Uterus (tissue), 3 donors: ENCODE measurements at regions not wholly inside any gene's neighbourhood (a gene's known extent, or its start where the extent isn't known, plus 50 kb on each side); places are given as distances from the start of the nearest gene placed in this dataset.

Experiments
- DNase-seq, 2 donors: peaks; one replicate each; pipeline ENCODE4 v3.0.0-alpha.2; 2019 to 2020
- H3K27ac ChIP-seq, 2 donors: fragments of 200-600 bp; sonication (generic); 1 replicate in 1 of 2; 2 replicates in 1 of 2; pipeline ENCODE4 v1.5.1; 2016 to 2018
- H3K27me3 ChIP-seq, 2 donors: fragments of 200-600 bp; sonication (generic); one replicate each; pipeline ENCODE4 v1.5.1; 2018 to 2019; ENCODE audit warnings: control low read depth in 1 of 2
- H3K36me3 ChIP-seq, 2 donors: fragments of 200-600 bp; sonication (generic); one replicate each; pipeline ENCODE4 v1.5.1; 2019; ENCODE audit warnings: control low read depth in 1 of 2
- H3K4me1 ChIP-seq, 2 donors: fragments of 200-600 bp; sonication (generic); one replicate each; pipeline ENCODE4 v1.5.1; 2018 to 2019; ENCODE audit warnings: control low read depth in 1 of 2
- H3K4me3 ChIP-seq, 2 donors: fragments of 200-600 bp; sonication (generic); 1 replicate in 1 of 2; 2 replicates in 1 of 2; pipeline ENCODE4 v1.5.1; 2018 to 2019; ENCODE audit warnings: mild to moderate bottlenecking in 1 of 2
- H3K9me3 ChIP-seq, 2 donors: fragments of 200-600 bp; sonication (generic); one replicate each; pipeline ENCODE4 v1.5.1; 2019; ENCODE audit warnings: control low read depth in 1 of 2
- POLR2A ChIP-seq, 2 donors: fragments of 450-650 bp; IDR thresholded peaks; one replicate each; pipeline ENCODE4 v1.6.1; 2016; ENCODE audit warnings: antibody characterized with exemption in 2 of 2, mild to moderate bottlenecking in 1 of 2, moderate library complexity in 1 of 2
- intact Hi-C: fragments of 100-400 bp; cut with DNase I; formaldehyde crosslinking; loops from one replicate; pipeline ENCODE4 v1.15.1; 2023; ENCODE audit warnings: low total_unique reads
- TF ChIP-seq, protein P1 (sequence below), 4 experiments: fragments of 200-600 bp in 2 of 4; fragments of 450-650 bp in 2 of 4; sonication (generic) in 2 of 4; IDR thresholded peaks; one replicate each; pipeline ENCODE4 v1.5.1; 2016 to 2019; ENCODE audit warnings: antibody characterized with exemption in 4 of 4, mild to moderate bottlenecking in 2 of 4, moderate library complexity in 1 of 4
- donor health status: DM: yes; HTN: yes; CAD: no.

GRCh38 chr2:176579608-176580007 is 310.4 kb downstream of the MTX2 start:
- no peak for TF ChIP-seq POLR2A (IDR thresholded peaks at IDR 0.05)
- TF ChIP-seq, protein P1, sequence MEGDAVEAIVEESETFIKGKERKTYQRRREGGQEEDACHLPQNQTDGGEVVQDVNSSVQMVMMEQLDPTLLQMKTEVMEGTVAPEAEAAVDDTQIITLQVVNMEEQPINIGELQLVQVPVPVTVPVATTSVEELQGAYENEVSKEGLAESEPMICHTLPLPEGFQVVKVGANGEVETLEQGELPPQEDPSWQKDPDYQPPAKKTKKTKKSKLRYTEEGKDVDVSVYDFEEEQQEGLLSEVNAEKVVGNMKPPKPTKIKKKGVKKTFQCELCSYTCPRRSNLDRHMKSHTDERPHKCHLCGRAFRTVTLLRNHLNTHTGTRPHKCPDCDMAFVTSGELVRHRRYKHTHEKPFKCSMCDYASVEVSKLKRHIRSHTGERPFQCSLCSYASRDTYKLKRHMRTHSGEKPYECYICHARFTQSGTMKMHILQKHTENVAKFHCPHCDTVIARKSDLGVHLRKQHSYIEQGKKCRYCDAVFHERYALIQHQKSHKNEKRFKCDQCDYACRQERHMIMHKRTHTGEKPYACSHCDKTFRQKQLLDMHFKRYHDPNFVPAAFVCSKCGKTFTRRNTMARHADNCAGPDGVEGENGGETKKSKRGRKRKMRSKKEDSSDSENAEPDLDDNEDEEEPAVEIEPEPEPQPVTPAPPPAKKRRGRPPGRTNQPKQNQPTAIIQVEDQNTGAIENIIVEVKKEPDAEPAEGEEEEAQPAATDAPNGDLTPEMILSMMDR (IDR thresholded peaks at IDR 0.05) = no peak
- Histone ChIP-seq H3K36me3 (no peaks in the 10 kb centered on the region), H3K27ac (no peak overlapping the region), H3K27me3 (no peaks in the 10 kb centered on the region), H3K4me1 (peaks cover 0 to 10% of the 10 kb centered on the region in 2 donors), H3K4me3 (no peak overlapping the region), H3K9me3 (no peaks in the 10 kb centered on the region)
- intact Hi-C loops = no loop called here
- DNase-seq = no peak

GRCh38 chr2:176581557-176582165 is 312.4 kb downstream of the MTX2 start:
- intact Hi-C loops = no loop called here
- Histone ChIP-seq H3K4me3 (no peak overlapping the region), H3K9me3 (no peaks in the 10 kb centered on the region), H3K4me1 (peaks cover 0 to 10% of the 10 kb centered on the region in 2 donors), H3K27ac (peak overlapping the region in 1 of 2 donors; percentile 47), H3K27me3 (no peaks in the 10 kb centered on the region), H3K36me3 (no peaks in the 10 kb centered on the region)
- DNase-seq = no peak
- TF ChIP-seq, protein P1 (IDR thresholded peaks at IDR 0.05) = no peak
- no peak for TF ChIP-seq POLR2A (IDR thresholded peaks at IDR 0.05)

DNA sequence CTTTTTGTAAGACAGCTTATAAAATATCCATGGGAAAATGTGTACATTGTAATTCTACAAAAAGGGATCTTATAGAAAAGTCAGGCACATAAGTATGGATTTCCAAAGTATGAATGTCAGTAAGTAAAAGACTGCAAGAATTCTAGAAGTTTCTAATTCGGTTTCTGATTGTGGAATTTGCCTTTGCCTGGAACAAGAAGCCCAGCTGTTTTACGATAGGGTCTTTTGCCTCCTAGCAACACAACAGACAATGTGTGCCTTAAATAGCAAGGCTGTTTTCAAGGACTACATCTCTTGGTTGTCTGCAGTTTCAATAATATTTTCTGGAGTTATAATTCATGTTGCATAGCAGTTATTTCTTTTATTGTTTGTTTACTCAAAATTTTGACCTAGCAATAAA is 312.9 kb downstream of the MTX2 start:
- Histone ChIP-seq H3K9me3 (no peaks in the 10 kb centered on the region), H3K27ac (peak overlapping the region in 1 of 2 donors; percentile 47), H3K4me1 (peaks cover 0 to 10% of the 10 kb centered on the region in 2 donors), H3K4me3 (no peak overlapping the region), H3K27me3 (no peaks in the 10 kb centered on the region), H3K36me3 (no peaks in the 10 kb centered on the region)
- no peak for DNase-seq
- intact Hi-C loops = no loop called here
- TF ChIP-seq POLR2A (IDR thresholded peaks at IDR 0.05) = no peak
- TF ChIP-seq, protein P1 (IDR thresholded peaks at IDR 0.05) = no peak

DNA sequence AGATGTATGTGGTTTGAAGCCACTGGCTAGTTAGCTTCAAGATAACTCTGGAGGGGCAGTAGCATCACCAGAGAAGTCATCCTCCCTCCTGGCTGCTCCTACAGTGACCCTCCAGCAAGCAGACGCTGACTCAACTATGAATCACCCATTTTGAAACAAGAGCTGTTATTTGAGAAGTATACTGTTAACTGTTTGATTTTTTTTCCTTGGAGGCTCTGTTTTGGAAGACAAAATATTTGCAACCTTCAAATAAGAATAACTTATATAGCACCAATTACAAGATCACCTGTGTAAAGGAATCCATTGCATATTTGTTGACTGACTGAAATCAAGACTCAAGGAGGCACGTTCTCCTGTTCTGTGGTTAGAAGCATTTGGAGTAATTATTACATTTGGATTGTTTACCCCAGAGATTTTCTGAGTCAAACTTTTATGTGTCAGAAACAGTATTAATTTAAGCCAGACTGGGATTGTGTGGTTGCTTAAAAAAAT is 313.8 kb downstream of the MTX2 start:
- Histone ChIP-seq H3K9me3 (no peaks in the 10 kb centered on the region), H3K4me3 (no peak overlapping the region), H3K27me3 (no peaks in the 10 kb centered on the region), H3K36me3 (no peaks in the 10 kb centered on the region), H3K4me1 (peaks cover 0 to 10% of the 10 kb centered on the region in 2 donors), H3K27ac (peak overlapping the region; percentile 17 to 65)
- TF ChIP-seq, protein P1 (IDR thresholded peaks at IDR 0.05) = no peak
- TF ChIP-seq POLR2A (IDR thresholded peaks at IDR 0.05) = no peak
- intact Hi-C loops = no loop called here
- peak; percentile 53 to 64 for DNase-seq

- H3K36me3 ChIP-seq = no peaks in the 10 kb centered on the region
- TF ChIP-seq, protein P1 (IDR thresholded peaks at IDR 0.05) = no peak
- TF ChIP-seq POLR2A (IDR thresholded peaks at IDR 0.05) = no peak
- H3K9me3 ChIP-seq = no peaks in the 10 kb centered on the region
- no peaks in the 10 kb centered on the region for H3K27me3 ChIP-seq
- no peak overlapping the region for H3K4me3 ChIP-seq
- peak overlapping the region; percentile 17 to 65 for H3K27ac ChIP-seq
- H3K4me1 ChIP-seq = peaks cover 0 to 10% of the 10 kb centered on the region in 2 donors
- intact Hi-C loops = no loop called here
- no peak for DNase-seq
Observed at GRCh38 chr2:176583607-176584006, 314.4 kb downstream of the MTX2 start.
